SHP77 (cell line): ENCODE measurements at regions not wholly inside any gene's neighbourhood (a gene's known extent, or its start where the extent isn't known, plus 50 kb on each side); places are given as distances from the start of the nearest gene placed in this dataset.
A peak's percentile ranks its signal among the peaks of the same experiment; 100 is the strongest.

ENCODE experiments used
- DNase-seq, 2 experiments: peaks; one replicate each; lab custom pipeline; 2025; lab: John Stamatoyannopoulos, UW

GRCh38 chr9:99590840-99591239 is 230.8 kb upstream of the NR4A3 start:
- no peak for DNase-seq

GRCh38 chr9:99591770-99592169 is 229.9 kb upstream of the NR4A3 start:
- no peak for DNase-seq

DNA sequence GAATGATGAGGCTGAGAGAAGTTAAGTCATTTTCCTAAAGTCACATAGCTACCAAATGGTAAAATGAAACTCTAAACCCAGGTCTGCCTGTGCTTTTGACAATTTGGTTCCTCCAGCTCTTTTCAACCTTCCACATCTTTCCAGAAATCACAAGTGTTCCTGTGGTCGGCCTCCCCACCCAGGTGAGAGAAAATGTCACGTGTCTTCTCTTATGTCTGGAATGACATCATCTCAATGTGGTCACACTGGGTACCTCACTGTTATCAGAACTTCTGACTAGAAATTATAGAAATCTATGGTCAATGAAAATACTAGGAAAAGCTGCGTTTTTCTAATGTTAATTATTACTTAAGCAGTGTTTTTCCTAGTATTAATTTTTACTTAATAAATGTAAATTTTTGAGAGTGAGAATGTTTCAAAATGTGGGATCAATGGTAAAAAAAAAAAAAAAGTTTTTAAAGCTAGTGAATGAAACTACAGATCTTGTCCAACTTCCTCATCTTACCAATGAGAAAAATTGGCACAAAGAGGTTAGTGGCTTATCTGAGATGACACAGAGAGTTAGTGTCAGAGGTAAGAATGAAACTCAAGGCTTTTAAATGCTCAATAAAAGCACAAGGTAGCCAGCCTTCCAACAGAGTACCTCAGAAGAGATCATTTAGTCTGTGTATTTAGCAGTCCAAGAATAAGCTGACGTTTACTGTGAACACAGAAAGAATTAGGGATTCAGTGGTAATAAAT is 228.7 kb upstream of the NR4A3 start:
- no peak for DNase-seq

GRCh38 chr9:99593610-99594009 is 228.1 kb upstream of the NR4A3 start:
- no peak for DNase-seq

DNA sequence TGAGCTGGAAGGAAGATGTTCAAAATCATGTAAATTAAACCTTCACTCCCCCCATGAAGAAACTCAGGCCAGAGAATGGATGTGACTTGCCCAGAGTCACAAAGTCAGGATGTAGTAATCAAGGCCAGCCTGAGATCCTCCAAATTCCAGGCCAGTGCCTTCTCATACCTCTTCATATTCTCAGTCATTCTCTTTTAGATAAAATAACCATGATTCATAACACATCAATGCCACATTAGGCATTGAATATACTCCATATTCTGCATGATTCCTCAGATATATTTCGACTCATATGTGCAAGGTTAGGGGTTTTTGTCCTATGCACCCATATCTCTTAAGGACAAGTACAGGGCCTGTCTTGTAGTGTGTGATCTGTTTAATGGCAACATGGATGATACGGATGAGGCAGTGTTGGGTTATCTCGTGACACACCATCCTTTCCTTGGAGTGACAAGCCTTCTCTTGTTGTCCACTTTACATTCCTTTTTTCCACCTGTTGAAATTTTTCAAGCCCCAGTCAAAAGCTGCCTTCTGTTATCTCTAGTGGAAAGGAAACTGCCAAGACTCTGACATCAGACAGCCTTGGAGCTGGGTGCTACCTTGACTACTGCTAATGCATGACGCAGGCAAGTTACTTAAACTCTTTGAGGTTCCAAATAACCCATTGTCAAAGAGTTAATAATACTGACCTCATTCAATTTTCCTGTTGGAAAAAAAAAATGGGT is 227.5 kb upstream of the NR4A3 start:
- DNase-seq = no peak

- no peak for DNase-seq
Measured at GRCh38 chr9:99595796-99596195, 225.9 kb upstream of the NR4A3 start.

GRCh38 chr9:99601571-99602111 is 220.0 kb upstream of the NR4A3 start:
- DNase-seq = no peak

GRCh38 chr9:99602854-99603253 is 218.8 kb upstream of the NR4A3 start:
- no peak for DNase-seq

DNA sequence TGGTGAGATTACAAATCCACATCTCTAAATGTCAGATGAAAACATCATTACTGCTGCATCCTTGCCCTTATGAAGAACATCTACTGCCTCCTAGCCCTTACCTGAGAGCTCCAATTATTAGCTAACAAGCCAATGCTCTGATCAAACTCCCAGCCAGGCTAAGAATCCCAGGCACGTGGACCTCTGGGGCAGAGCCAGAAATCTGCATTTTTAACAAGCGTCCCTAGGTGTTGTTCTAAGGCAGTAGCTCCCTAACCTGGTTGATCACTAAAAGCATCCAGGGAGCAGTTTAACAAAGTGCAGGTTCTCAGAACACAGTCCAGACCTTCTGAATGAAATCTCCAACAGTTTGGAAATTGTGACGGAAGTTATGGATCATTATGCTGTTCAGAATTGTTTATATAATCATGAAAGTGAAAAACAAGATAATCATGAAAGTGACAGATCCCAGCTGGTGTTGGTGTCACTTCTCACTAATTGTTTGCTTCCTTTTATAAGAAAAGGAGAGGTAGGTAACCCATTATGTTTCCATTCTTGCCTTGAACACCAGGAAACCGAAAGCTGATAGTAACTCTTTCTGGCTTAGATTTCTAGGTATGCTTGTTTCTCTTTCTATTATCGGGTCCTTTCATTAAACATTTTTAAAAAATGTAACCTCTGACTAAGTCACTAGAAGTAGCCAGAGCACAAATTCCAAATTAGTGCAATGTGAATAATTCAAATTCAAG is 216.5 kb upstream of the NR4A3 start:
- no peak for DNase-seq

- no peak for DNase-seq
Measured at GRCh38 chr9:99606296-99606695, 215.4 kb upstream of the NR4A3 start.

GRCh38 chr9:99606957-99607356 is 214.7 kb upstream of the NR4A3 start:
- DNase-seq = peak in 1 of 2 experiments; percentile 9

GRCh38 chr9:99607842-99608448 is 213.7 kb upstream of the NR4A3 start:
- no peak for DNase-seq

DNA sequence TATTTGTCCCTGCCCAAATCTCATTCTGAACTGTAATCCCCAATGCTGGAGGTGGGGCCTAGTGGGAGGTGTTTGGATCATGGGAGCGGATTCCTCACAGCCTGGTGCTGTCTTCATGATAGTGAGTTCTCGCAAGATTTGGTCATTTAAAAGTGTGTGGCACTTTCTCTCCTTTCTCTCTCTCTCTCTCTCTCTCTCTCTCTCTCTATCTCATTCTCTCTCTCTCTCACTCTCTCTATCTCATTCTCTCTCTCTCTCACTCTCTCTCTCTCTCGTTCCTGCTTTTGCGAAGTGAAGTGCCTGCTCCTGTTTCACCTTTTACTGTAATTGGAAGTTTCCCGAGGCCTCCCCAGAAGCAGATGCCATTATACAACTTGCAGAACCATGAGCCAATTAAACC is 207.3 kb upstream of the NR4A3 start:
- no peak for DNase-seq

- DNase-seq = no peak
Measured at GRCh38 chr9:99621040-99621439, 200.6 kb upstream of the NR4A3 start.

- DNase-seq = no peak
Measured at GRCh38 chr9:99622679-99623078, 199.0 kb upstream of the NR4A3 start.

- DNase-seq = no peak
Measured at GRCh38 chr9:99623780-99624364, 197.8 kb upstream of the NR4A3 start.

DNA sequence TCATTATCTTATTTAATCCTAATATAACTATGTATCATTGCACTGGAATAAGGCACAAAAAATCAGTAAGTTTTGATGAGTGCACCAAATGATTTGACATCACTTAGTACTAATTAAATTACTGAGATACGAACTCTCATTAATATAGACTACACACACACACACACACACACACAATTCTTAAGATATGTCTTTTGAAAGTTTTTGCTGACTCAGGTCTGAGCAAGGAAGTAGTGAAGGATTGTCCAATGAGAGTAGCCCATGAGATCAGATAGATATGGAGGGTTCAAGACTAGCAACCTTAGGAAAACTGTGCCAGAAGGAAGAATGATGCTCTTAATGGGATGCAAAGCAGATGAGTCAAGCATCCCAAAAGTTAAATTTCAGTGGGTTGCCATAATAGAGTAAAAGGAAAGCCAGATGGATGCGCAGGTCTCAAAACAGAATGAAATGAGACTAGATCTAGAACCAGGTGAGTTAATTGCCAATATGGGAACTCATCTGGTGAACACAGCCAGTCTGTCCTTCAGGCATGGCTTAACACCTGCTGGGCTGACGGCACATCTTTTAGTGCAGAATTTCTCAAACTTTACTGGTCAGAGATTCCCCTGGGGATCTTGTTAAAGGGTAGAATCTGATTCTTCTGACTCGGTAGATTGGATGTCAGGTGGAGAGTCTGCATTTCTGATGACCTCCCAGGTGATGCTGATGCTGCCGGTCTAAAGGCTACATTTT is 197.0 kb upstream of the NR4A3 start:
- no peak for DNase-seq

DNA sequence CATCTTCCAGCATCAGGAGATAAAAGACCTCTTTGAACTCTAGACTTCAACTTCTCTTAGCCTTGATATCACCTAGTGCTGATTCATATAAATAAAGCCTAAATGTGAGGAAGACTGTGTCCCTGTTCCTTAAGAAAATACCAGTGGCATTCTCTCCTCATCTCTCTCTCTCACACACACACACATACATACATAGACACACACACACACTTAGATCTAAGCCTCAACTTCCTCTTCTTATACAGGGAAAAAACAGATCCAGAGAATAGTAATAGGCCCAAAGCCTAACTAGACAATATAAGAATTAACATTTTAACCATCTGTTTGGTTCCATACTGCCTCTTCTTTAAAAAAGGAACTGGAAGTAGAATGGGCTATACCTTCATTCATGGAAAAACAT is 195.3 kb upstream of the NR4A3 start:
- no peak for DNase-seq

GRCh38 chr9:99628285-99628684 is 193.4 kb upstream of the NR4A3 start:
- DNase-seq = no peak

DNA sequence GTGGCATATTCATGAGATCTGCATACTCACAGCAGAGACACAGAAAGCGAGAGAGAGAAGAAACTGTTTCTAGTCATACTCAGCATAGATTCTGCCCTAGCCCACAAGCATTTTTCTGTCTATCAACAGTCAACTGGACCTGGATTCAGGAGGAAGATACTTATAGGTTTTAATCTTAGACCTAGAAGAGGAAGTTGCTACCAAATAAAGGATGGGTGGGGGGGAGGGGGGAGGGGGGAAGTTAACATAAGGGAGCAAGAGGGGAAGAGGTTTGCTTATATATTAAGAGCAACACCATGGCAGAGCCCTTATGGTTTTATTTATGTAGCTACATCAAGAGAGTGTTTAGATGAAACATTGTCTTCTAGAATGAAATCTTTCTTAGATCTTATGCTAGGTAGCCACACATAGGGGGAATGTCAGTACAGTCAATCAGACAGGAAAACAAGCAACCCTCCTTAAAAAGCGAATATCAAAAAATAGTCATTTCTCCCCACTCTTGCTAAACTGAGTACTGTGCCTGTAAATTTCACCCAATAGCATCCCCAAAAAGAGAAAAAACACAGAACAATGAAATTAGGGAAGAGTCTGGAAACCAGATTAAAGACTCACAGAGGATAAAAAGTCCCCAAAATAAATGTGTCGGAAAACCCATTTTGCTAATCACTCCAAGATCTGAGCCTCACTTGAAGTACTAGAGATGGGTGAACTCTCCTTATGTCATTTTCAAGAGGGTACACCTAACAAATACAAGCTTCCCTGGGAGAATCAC is 192.7 kb upstream of the NR4A3 start:
- DNase-seq = no peak
